Neural cell (in vitro differentiated cells): ENCODE measurements at regions not wholly inside any gene's neighbourhood (a gene's known extent, or its start where the extent isn't known, plus 50 kb on each side); places are given as distances from the start of the nearest gene placed in this dataset.

Source experiments
- H2AFZ ChIP-seq: fragments of 200-600, 300-800 bp; sonication (generic), shearing (Covaris generic); 2 replicates; pipeline ENCODE4 v1.6.0; 2014; ENCODE audit warnings: low read depth, mild to moderate bottlenecking, antibody characterized with exemption, low read length, moderate library complexity
- H3F3A ChIP-seq: fragments of 200-600 bp; shearing (Covaris generic); 2 replicates; pipeline ENCODE4 v1.6.1; 2016; ENCODE audit warnings: mild to moderate bottlenecking, moderate library complexity, mixed read lengths, antibody characterized with exemption, low read length; ENCODE audit not compliant: insufficient read depth, poor library complexity, severe bottlenecking
- H3K27ac ChIP-seq: fragments of 200-600, 300-800 bp; sonication (generic), shearing (Covaris generic); 2 replicates; pipeline ENCODE4 v1.5.1; 2014; ENCODE audit warnings: mild to moderate bottlenecking, low read length, moderate library complexity
- H3K27me3 ChIP-seq: fragments of 300-800, 200-600 bp; sonication (generic), shearing (Covaris generic); 2 replicates; pipeline ENCODE4 v1.6.0; 2014; ENCODE audit warnings: mild to moderate bottlenecking, low read depth, low read length, moderate library complexity; ENCODE audit not compliant: insufficient read depth
- H3K36me3 ChIP-seq: fragments of 300-800, 200-600 bp; sonication (generic), shearing (Covaris generic); 2 replicates; pipeline ENCODE4 v1.5.1; 2014; ENCODE audit warnings: mild to moderate bottlenecking, antibody characterized with exemption, low read length, moderate library complexity; ENCODE audit not compliant: insufficient read depth
- H3K4me2 ChIP-seq: fragments of 300-800, 200-600 bp; sonication (generic), shearing (Covaris generic); 2 replicates; pipeline ENCODE4 v1.6.0; 2014; ENCODE audit warnings: mild to moderate bottlenecking, low read length
- H3K4me3 ChIP-seq: fragments of 300-800, 200-600 bp; sonication (generic), shearing (Covaris generic); 2 replicates; pipeline ENCODE4 v1.5.1; 2014; ENCODE audit warnings: mild to moderate bottlenecking, low read length, moderate library complexity
- H3K79me2 ChIP-seq: fragments of 200-600 bp; shearing (Covaris generic); replicated peaks from 2 replicates; pipeline ENCODE4 v1.6.0; 2014; ENCODE audit warnings: mild to moderate bottlenecking, low read length, moderate library complexity; ENCODE audit not compliant: insufficient read depth
- H3K9ac ChIP-seq: fragments of 300-800, 200-600 bp; sonication (generic), shearing (Covaris generic); 2 replicates; pipeline ENCODE4 v1.6.1; 2016; ENCODE audit warnings: mild to moderate bottlenecking, low read length, mixed read lengths
- H3K9me2 ChIP-seq: fragments of 200-600 bp; shearing (Covaris generic); 2 replicates; pipeline ENCODE4 v1.6.1; 2016; ENCODE audit warnings: mild to moderate bottlenecking, low read length, mixed read lengths; ENCODE audit not compliant: insufficient read depth
- H3K9me3 ChIP-seq: fragments of 200-600, 300-800 bp; sonication (generic), shearing (Covaris generic); 2 replicates; pipeline ENCODE4 v1.6.1; 2016; ENCODE audit warnings: mild to moderate bottlenecking, mixed run types, low read length, moderate library complexity, mixed read lengths
- H4K20me1 ChIP-seq: fragments of 200-600 bp; shearing (Covaris generic); 2 replicates; pipeline ENCODE4 v1.6.1; 2016; ENCODE audit warnings: mild to moderate bottlenecking, mixed run types; ENCODE audit not compliant: insufficient read depth
- EP300 ChIP-seq: fragments of 450-650 bp; conservative IDR thresholded peaks from 2 replicates; pipeline ENCODE4 v1.6.1; 2014; ENCODE audit warnings: antibody characterized with exemption, mild to moderate bottlenecking, moderate library complexity; ENCODE audit not compliant: poor library complexity, severe bottlenecking
- EZH2 ChIP-seq: fragments of 200-600, 300-800 bp; shearing (Covaris generic), sonication (generic); IDR thresholded peaks from 2 replicates; pipeline ENCODE4 v1.6.1; 2014; ENCODE audit warnings: antibody characterized with exemption, low read length, borderline replicate concordance, mild to moderate bottlenecking; ENCODE audit not compliant: insufficient read depth, poor library complexity, severe bottlenecking
- MXI1 ChIP-seq: fragments of 450-650 bp; conservative IDR thresholded peaks from 2 replicates; pipeline ENCODE4 v1.6.1; 2014; ENCODE audit warnings: antibody characterized with exemption, mild to moderate bottlenecking; ENCODE audit not compliant: poor library complexity, severe bottlenecking
- POLR2AphosphoS5 ChIP-seq: IDR thresholded peaks from 2 replicates; pipeline ENCODE4 v1.6.1; 2012
- RAD21 ChIP-seq: fragments of 450-650 bp; conservative IDR thresholded peaks from 2 replicates; pipeline ENCODE4 v1.6.1; 2014; ENCODE audit warnings: antibody characterized with exemption, mild to moderate bottlenecking, moderate library complexity
- SMC3 ChIP-seq: fragments of 450-650 bp; conservative IDR thresholded peaks from 2 replicates; pipeline ENCODE4 v1.6.1; 2014; ENCODE audit warnings: antibody characterized with exemption, mild to moderate bottlenecking, moderate library complexity; ENCODE audit not compliant: poor library complexity
- TAF1 ChIP-seq: IDR thresholded peaks from 2 replicates; pipeline ENCODE4 v1.6.1; 2012; ENCODE audit warnings: low read depth
- TF ChIP-seq, protein P1 (sequence below): IDR thresholded peaks from 2 replicates; pipeline ENCODE4 v1.6.1; 2012; ENCODE audit warnings: borderline replicate concordance
- TF ChIP-seq, protein P2 (sequence below): fragments of 450-650 bp; IDR thresholded peaks from 2 replicates; pipeline ENCODE4 v1.5.1; 2014; ENCODE audit warnings: antibody characterized with exemption, mild to moderate bottlenecking, moderate library complexity; ENCODE audit not compliant: poor library complexity, severe bottlenecking

DNA sequence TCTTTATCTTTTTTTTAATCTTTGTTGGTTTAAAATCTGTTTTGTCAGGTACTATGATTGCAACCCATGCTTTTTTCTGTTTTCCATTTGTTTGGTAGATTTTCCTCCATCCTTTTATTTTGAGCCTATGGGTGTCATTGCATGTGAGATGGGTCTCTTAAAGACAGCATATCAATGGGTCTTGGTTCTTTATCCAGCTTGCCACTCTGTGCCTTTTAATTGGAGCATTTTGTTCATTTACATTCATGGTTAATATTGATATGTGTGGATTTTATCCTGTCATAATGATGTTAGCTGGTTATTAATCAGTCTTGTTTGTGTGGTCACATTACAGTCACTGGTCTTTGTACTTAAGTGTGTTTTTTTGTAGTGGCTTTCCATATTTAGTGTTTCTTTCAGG, 159.9 kb downstream of the CENPF start:
- no peaks in the 10 kb centered on the region for H3F3A ChIP-seq
- no peak overlapping the region for H3K27ac ChIP-seq
- no peaks in the 10 kb centered on the region for H3K27me3 ChIP-seq
- no peak overlapping the region for H3K4me2 ChIP-seq
- no peak overlapping the region for H2AFZ ChIP-seq
- H3K36me3 ChIP-seq: no peaks in the 10 kb centered on the region
- no peak for TF ChIP-seq POLR2AphosphoS5
- no peak for TF ChIP-seq EP300
- TF ChIP-seq, protein P1, sequence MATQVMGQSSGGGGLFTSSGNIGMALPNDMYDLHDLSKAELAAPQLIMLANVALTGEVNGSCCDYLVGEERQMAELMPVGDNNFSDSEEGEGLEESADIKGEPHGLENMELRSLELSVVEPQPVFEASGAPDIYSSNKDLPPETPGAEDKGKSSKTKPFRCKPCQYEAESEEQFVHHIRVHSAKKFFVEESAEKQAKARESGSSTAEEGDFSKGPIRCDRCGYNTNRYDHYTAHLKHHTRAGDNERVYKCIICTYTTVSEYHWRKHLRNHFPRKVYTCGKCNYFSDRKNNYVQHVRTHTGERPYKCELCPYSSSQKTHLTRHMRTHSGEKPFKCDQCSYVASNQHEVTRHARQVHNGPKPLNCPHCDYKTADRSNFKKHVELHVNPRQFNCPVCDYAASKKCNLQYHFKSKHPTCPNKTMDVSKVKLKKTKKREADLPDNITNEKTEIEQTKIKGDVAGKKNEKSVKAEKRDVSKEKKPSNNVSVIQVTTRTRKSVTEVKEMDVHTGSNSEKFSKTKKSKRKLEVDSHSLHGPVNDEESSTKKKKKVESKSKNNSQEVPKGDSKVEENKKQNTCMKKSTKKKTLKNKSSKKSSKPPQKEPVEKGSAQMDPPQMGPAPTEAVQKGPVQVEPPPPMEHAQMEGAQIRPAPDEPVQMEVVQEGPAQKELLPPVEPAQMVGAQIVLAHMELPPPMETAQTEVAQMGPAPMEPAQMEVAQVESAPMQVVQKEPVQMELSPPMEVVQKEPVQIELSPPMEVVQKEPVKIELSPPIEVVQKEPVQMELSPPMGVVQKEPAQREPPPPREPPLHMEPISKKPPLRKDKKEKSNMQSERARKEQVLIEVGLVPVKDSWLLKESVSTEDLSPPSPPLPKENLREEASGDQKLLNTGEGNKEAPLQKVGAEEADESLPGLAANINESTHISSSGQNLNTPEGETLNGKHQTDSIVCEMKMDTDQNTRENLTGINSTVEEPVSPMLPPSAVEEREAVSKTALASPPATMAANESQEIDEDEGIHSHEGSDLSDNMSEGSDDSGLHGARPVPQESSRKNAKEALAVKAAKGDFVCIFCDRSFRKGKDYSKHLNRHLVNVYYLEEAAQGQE: no peak
- TF ChIP-seq TAF1: no peak
- no peak for TF ChIP-seq SMC3
- TF ChIP-seq MXI1: no peak
- TF ChIP-seq, protein P2, sequence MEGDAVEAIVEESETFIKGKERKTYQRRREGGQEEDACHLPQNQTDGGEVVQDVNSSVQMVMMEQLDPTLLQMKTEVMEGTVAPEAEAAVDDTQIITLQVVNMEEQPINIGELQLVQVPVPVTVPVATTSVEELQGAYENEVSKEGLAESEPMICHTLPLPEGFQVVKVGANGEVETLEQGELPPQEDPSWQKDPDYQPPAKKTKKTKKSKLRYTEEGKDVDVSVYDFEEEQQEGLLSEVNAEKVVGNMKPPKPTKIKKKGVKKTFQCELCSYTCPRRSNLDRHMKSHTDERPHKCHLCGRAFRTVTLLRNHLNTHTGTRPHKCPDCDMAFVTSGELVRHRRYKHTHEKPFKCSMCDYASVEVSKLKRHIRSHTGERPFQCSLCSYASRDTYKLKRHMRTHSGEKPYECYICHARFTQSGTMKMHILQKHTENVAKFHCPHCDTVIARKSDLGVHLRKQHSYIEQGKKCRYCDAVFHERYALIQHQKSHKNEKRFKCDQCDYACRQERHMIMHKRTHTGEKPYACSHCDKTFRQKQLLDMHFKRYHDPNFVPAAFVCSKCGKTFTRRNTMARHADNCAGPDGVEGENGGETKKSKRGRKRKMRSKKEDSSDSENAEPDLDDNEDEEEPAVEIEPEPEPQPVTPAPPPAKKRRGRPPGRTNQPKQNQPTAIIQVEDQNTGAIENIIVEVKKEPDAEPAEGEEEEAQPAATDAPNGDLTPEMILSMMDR: no peak
- TF ChIP-seq RAD21: no peak
- TF ChIP-seq EZH2: no peak
- no peak overlapping the region for H3K4me3 ChIP-seq
- H4K20me1 ChIP-seq: no peaks in the 10 kb centered on the region
- no peak overlapping the region for H3K9ac ChIP-seq
- H3K9me2 ChIP-seq: no peaks in the 10 kb centered on the region
- H3K79me2 ChIP-seq: no peaks in the 10 kb centered on the region
- peaks cover 13% of the 10 kb centered on the region for H3K9me3 ChIP-seq

DNA sequence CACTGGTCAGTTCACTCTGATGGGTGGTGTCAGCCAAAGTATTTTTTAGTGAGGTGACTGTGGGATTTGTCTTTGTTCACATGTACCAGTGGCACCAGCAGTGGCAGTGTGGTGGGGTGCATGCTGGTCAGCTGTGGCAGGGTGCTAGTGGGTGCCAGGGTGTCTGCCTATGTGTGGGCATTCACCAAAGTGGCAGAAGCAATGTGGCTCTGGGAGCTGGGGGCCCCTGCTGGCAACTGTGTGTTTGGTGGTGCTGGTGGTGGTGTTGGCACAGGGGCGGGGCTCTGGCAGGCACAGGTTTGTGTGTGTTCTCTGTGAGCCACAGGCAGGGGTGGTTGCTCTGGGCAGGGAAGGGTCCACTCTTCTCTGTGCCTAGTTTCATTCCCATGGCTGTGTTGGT, 161.5 kb downstream of the CENPF start:
- H4K20me1 ChIP-seq: no peaks in the 10 kb centered on the region
- H3K36me3 ChIP-seq: no peaks in the 10 kb centered on the region
- H3F3A ChIP-seq: no peaks in the 10 kb centered on the region
- H3K4me2 ChIP-seq: no peak overlapping the region
- H2AFZ ChIP-seq: no peak overlapping the region
- H3K27ac ChIP-seq: no peak overlapping the region
- peaks cover 13% of the 10 kb centered on the region for H3K9me3 ChIP-seq
- no peaks in the 10 kb centered on the region for H3K27me3 ChIP-seq
- no peak overlapping the region for H3K9ac ChIP-seq
- no peaks in the 10 kb centered on the region for H3K9me2 ChIP-seq
- TF ChIP-seq POLR2AphosphoS5 (no peak), TAF1 (no peak), EP300 (no peak), SMC3 (no peak), RAD21 (no peak), MXI1 (no peak), EZH2 (no peak)
- TF ChIP-seq, protein P2: no peak
- TF ChIP-seq, protein P1: no peak
- H3K4me3 ChIP-seq: no peak overlapping the region
- no peaks in the 10 kb centered on the region for H3K79me2 ChIP-seq
